Cardiac septum (tissue), 1 donor: ENCODE measurements at regions not wholly inside any gene's neighbourhood (a gene's known extent, or its start where the extent isn't known, plus 50 kb on each side); places are given as distances from the start of the nearest gene placed in this dataset.

Experiments
- DNase-seq: peaks from one replicate; pipeline ENCODE4 v3.0.0-alpha.2; 2020; ENCODE audit warnings: low spot score
- intact Hi-C: fragments of 100-400 bp; cut with DNase I; formaldehyde crosslinking; loops from one replicate; pipeline ENCODE4 v1.14.0; 2022
- donor health status: DM: no; HTN: no; CAD: no.

DNA sequence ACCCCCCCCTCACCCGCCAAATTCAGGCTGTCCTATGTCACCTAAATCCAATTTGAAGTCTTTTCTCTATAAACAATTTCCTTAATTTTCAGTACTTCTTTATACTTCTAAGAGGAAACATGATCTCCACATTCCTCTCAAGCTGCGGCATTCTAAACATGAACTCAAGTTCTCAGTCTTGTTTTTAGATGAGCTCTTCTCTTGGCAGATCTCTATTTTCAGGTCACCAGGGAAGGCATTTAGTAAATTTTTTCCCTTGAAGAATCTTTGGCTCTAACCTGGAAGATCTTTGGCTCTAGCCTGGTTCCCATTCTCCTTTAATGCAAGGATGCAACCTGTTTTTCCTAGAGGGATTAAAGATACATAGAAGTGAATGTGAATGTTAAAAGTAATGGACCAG lies 193.4 kb downstream of the ATG4C start:
- intact Hi-C loops = no loop called here
- no peak for DNase-seq

DNA sequence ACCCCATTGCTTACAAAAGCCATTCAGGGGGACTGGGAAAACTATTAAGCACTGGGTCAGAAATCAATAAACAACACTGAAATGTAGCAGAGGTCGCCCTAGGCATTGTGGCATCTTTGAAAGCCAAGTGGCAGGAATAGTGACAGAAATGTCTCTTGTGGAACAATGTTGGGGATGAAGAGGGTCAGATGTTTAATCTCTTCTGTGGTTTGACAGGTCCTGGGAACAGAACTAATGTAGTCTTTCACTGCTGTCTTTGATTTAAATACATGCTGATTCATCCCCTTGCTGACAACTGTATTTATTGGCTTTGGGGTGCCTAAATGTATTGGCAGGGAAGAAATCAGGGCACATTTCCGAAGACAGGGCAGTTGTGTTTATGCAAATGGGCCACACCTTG lies 194.8 kb downstream of the ATG4C start:
- intact Hi-C loops = no loop called here
- DNase-seq = no peak

DNA sequence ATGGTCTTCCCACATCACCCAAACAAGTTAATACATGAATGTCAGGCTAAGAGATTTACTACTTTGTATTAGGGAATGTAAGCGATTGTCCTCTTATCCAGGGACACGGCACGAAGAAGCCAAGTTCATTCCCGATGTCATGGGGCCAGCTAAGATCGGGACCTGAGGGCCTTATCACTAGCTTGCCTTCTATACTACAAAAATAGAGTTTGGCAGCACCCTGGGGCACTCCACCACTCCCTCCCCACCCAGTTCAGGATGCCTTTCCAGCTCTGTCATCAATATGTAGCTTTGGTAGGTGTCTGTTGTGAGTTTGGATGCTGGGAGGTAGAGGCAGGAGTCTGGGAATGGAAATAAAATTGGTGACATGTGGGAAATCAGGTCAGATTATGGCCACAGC lies 197.5 kb downstream of the ATG4C start:
- no peak for DNase-seq
- intact Hi-C loops = no loop called here

DNA sequence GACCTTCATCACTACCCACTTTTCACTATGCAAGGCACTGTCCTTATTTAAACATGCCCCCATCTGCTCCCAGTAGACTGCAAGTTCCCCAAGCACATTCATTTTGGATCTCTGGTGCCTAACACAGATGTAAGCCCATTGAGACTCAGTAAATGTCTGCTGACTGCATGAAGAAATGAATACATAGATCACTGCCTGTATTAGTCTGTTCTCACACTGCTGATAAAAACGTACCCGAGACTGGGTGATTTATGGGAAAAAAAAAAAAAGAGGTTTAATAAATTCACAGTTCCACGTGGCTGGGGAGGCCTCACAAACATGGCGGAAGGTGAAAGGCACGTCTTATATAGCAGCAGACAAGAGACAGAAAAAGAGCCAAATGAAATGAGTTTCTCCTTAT lies 204.9 kb downstream of the ATG4C start:
- no peak for DNase-seq
- intact Hi-C loops = no loop called here

DNA sequence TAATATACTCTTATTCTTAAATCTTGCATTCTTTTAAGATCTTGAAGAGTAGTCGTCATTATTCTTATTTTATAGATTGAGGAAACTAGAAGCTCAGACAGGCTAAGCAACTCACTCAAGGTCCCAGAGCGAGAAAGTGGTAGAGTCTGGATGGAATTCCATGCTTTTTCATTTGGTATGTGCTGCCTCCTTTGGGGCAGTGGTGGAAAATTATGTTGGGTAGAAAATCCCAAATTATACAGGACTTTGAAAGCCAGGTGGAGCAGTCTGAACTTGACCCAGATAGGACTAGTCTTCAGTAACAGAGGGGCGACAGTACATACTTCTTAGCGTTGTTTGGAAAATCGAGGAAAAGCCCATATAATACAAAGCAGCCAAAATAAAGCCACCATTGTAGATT lies 205.6 kb downstream of the ATG4C start:
- DNase-seq = no peak
- intact Hi-C loops = no loop called here

DNA sequence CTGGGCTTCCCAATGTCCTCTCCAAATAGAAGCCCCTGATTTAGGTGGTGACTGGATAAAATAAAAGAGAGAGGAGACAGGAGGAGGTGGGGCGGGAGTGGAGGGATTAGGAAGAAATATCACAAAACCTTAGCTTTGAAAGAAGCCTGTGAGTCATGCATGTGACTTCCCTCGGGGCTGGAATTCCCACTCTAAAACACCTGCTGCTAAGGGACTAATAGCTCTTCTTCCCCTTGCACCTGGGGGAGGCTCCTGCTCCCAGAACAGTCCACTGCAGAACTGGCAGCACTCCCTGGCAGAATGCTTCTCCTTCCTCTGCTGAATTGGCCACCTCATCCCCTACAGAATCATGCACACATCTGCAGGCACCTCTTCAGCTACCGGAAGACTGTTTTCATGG lies 207.2 kb downstream of the ATG4C start:
- no peak for DNase-seq
- intact Hi-C loops = no loop called here

DNA sequence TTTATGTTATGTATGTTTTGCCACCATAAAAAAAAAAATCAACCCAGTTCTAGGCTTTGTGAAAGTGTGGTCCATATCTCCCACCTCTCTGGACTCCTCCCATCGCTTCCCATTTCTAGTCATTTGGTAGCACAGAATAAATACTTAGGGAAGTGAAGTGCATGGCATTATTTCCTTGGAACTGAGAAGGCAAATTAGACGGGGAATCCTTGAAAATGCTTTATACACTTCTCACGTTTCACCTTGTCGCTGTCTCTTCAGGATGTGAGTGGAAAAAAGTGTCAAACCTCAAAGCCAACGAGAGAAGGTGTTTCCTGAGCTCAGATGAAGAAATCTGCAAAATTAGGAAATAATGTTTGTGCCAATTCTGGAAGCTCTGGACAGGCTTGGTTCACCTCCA lies 209.9 kb downstream of the ATG4C start:
- intact Hi-C loops = no loop called here
- DNase-seq = no peak

DNA sequence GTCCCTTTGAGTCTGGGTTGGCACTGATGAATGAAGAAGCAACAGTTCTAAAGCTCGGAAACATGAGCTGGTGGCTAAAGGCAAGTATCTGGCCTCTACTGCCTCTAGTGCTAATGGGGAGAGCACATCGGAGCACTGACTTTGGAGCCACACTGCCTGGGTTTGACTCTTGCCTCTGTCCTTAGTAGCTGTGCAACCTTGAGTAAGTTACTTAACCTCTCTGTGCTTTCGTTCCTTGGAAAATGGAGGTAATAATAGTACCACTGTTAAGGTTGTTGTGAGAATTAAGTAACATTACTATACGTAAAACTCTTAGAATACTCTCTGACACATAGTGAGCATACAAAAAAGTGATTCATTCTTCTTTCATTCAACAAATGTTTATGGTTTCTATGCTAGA lies 211.2 kb downstream of the ATG4C start:
- intact Hi-C loops = no loop called here
- DNase-seq = no peak

DNA sequence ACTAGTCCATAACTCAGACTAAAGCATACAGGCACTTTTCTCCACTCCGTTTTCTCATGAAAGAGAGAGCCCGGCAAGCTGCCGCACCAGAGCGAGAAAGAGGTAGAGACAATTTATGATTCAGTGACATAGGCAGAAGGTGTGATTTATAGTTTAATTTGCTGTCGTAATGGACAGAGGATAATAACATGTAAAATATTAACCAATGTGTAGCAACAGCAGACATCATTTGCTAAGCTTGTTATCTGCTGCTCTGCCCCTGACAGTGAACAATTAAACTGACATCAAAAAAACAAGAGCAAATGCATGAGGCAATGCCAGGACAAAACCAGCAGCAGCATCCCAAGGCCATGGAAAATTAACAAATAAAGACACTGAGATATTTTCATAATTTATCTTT lies 214.0 kb downstream of the ATG4C start:
- intact Hi-C loops = no loop called here
- DNase-seq = no peak

DNA sequence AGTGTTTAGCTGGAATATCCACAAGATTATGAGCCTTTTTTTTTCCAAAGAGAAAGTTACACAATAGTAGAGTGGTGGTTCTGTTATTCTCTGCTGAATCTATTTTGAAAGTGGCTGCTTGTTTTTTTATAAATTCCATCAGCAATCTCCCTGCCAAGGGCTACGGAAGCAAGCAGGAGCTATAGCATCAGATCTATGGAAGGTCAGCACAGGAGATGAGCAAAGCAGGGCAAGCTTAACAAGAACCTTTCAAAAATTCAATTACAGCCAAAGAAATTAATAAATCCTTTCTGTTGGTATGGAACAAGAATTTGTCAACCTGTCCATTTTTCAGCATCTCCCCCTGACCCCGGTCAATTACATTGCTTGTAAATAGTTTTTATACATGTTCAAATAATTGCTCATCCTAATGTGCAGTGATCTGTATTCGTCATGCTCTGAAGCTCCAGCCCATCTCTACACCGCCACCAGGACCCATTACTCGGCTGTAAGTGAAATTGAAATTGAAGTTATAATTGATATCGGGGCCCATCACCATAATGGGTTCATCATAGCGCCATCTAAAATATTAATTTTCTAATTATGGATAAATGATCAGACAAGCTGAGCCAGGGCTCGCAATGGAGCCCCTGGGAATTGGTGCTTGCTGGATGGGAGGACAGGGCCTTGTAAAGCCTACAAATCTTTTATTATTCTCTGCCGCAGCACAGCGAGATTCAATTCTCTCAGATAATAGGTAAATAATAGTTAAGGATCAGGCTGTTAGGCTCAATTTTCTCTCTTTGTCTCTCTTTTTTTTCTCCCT lies 215.1 kb downstream of the ATG4C start:
- intact Hi-C loops = no loop called here
- no peak for DNase-seq

DNA sequence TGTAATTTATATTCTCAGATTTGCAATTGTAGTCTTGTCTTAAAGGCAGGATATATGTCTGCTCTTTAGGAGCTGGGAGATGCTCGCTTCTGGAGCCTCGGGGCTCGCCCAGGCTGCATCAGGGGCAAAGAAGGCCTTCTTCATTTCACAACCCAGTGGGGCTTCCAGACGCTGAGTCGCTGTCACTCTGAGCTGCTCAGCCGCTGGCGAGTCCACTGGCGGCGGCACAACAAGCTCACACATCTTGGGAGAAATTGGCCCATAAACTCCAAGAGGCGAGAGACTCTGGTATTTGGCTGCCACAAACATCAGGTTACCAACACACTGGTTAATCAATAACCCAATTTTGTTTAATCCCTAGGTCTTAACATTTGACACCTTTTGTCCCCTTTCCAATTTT lies 216.6 kb downstream of the ATG4C start:
- intact Hi-C loops = no loop called here
- no peak for DNase-seq

DNA sequence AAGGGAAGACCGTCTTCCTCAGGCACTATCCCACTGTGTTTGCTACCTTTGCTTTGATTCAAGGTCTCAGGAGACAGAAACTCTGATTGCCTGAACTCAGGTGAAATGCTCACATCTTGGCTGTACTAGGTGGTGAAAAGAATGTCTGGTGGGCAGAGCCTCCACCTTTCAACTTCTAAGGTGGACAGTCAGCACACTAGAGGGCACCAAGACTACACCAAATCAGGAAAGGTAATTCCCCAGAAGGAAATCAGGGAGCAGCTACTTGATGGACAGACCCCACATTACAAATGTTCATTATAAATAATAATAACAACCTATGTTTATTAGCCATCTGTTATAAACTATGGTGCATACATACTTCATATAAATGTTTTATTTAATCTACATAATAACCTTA lies 220.9 kb downstream of the ATG4C start:
- DNase-seq = no peak
- intact Hi-C loops = no loop called here

DNA sequence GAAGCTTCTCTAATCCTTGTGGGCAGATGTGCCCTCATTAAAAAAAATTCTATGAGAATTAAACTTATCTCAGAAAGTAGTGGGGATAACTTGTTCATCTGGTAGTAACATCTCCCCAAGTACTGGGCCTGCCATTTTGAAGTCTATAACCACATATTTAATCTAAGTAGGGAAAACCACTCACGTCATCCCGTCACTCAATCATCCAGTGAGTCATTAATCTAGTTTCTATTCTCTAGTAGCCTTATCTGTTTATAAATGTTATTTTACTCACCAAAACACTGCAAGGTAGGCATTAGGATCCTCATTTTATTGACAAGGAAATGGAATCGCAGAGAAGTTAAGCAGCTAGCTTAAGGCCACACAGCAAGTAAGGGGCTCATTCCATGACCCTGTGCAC lies 221.9 kb downstream of the ATG4C start:
- DNase-seq = no peak
- intact Hi-C loops = no loop called here

DNA sequence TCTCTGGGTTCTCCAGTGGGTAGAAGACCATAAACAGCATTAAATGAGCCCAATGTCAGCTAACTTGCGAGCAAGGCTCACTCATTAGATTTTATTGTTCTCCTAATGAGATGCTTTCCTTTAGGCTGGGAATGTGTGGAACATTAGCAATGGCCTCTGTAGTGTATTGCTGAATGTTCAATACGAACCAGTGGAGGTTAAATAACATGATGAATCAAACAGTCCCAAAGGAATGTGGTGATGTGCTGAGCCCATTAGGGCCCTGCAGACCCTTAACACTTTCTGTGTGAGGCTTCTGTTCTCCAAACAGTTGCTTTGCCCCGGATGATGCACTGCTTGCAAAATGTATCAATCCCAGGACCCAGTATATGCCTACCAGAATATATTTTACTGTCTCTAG lies 225.5 kb downstream of the ATG4C start:
- intact Hi-C loops = no loop called here
- DNase-seq = no peak

DNA sequence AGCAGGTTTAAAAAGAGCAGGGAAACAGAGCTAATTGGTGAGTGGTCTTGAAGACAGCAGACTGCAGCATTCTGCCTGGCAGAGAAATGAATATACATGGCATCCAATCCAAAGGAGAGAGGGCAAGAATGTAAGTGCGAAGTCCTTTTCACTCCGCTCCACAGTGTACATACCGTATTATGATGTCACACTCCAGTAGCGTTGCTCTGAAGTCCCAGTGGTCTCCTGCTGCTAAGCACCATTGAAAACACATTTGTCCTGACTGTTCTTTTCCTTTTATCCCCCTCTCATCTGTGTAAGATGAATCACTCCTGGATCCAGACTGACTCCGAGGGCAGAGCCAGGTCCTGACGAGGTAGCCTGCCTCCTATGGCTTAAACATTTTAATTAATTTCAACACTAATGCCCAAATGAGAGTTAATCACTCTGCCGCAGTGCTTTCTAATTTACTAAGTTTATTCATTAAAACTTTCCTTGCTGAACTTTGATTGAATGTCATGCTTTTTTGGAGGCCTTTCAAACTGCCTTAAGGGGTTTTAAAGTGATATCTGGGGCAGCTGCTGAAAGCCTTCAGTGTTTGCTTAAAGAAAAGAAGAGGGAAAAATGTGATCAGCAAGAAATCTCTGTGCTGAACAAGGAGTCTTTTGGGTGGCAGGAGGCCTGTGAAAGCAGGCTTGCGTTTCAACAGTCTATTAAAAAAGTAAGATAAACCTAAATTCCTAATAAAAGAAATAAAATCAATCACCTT lies 227.2 kb downstream of the ATG4C start:
- no peak for DNase-seq
- intact Hi-C loops = no loop called here

DNA sequence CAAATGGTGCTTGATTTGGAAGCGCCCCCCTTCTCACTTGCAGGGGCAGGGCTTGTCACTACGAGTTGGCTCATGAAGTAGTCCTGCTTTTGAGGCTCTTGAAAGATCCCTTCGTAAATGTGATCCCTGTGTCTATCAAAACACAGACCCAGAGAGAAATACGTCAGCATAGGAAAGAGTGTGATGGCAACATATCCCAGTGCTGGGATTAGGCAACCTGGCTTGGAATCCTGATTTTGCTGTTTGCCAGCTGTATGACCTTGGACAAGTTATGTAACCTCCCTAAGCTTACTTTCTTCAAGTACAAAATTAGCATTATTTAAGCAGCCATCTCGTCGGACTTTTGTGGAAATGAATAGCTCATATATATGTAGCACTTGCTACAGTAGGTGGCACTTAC lies 228.4 kb downstream of the ATG4C start:
- no peak for DNase-seq
- intact Hi-C loops = no loop called here

DNA sequence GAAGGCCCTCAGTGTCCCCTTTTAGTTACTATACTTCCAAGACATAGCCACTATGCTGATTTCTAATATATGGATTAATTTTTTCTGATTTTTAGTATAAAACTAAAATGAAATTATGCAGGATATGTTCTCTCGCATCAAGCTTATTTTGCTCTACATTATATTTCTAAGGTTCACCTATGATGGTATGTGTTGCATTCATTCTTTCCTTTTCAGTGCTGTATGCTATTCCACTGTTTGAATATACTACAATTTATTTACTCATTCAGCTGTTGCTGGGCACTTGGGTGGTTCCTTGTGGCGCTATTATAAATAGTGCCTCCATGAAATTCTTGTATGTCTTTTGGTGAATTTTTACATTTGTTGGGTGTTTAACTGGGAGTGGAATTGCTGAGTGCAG lies 230.3 kb downstream of the ATG4C start:
- no peak for DNase-seq
- intact Hi-C loops = no loop called here

DNA sequence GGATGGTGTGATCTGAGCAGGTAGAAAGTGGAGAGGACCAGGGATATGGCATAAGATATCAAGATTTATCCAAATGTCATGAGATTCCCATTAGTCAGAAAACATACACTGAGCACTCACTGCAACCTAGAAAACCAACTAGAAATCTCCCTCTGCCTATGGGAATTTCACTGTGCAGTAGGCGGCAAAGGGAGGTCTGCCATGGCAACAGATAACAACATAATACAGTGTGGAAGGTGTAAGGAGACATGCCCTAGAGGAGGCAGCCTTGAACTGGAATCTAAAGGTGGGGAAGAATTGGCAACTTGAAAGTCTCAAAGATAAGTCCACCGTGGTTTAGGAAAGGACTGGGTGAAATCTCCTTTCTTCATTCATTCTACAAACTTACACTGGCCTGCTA lies 238.4 kb downstream of the ATG4C start:
- DNase-seq = no peak
- intact Hi-C loops = no loop called here

DNA sequence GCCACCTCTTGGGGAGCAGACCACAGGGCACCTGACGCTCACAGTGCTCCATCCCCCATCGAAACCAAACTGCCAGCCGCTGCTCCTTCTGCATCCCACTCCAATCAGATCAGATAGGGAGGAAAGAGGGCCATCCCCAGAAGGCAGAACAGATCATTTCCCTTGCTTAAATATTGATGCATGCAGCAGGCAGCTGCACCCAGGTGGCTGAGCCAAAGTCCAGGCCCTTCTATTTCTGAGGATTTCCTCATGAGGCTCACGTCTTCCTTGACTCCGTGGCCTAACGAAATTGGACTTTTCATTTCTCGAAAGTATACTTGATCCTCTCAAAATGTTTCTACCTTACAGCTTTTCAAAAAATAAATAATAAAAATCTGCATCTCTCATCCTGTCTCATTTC lies 239.2 kb downstream of the ATG4C start:
- DNase-seq = no peak
- intact Hi-C loops = no loop called here

DNA sequence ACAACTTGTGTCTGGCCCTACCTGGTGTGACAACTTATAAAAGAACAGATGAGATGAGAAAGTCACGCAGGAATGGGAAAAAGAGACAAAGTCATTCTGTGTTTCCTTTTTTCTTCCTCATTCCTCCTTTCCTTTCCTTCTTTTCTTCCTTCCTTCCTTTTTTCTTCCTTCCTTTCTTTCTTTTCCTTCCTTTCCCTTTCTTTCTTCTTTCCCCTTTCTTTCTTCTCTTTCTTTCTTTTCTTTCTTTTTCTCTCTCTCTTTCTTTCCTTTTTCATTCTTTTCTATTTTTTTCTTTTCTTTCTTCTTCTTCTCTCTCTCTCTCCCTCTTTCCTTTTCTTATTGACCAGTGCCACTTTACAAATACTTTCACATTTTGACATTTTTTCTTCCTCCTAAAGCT lies 239.7 kb downstream of the ATG4C start:
- intact Hi-C loops = no loop called here
- DNase-seq = no peak

DNA sequence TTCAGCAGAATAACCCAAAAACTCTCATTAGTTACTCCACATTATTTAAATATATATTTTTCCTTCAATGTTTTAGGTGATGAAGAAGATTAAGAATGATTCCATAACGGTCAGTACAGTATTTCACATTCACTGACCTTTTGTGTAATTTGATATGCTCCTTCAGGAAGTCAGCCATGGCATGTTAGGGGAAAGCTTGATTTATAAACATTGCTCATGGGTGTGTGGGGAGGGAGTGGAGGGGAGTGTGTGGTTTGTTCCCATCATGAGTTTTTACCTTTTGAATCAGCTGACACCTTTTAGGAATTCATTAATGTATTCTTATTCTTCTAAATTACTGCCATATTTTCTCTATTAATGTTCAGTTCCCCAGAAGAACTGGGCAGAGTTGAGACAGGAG lies 240.2 kb downstream of the ATG4C start:
- DNase-seq = no peak

DNA sequence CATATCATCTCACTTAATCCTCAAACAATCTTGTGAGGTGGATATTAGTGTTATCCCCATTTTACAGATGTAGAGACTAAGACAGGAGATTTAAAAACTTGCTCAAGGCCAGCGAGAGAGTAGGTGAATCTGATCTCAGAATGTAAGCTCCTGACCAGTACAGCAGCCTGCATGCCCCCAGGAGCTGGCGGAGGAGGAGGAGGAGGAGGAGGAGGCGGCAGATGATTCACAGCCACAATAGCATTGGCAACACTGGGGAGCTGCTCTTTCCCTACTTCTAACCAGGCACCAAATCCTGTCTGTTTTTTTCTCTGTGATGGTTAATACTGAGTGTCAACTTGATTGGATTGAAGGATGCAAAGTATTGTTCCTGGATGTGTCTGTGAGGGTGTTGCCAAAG lies 243.2 kb downstream of the ATG4C start:
- intact Hi-C loops = no loop called here
- no peak for DNase-seq

More for the DNA sequence above, 240.2 kb downstream of the ATG4C start:
- intact Hi-C loops = no loop called here
